DND-41 (cell line): ENCODE measurements at regions not wholly inside any gene's neighbourhood (a gene's known extent, or its start where the extent isn't known, plus 50 kb on each side); places are given as distances from the start of the nearest gene placed in this dataset.

Experiments
- CTCF ChIP-seq: IDR thresholded peaks from 2 replicates; pipeline ENCODE4 v1.5.1; 2012; ENCODE audit warnings: borderline replicate concordance, low read length, moderate library complexity, mild to moderate bottlenecking; ENCODE audit not compliant: poor library complexity, severe bottlenecking; ENCODE audit errors: extremely low read depth
- EZH2 ChIP-seq: IDR thresholded peaks from 3 replicates; pipeline ENCODE4 v1.6.1; 2012; ENCODE audit warnings: borderline replicate concordance, low read depth, mild to moderate bottlenecking, moderate library complexity, low read length, inconsistent platforms; ENCODE audit not compliant: severe bottlenecking

GRCh38 chrX:147079974-147080373 is 265.4 kb upstream of the CXorf51A start:
- TF ChIP-seq CTCF (no peak), EZH2 (no peak)
